ENCODE measurements at regions not wholly inside any gene's neighbourhood (a gene's known extent, or its start where the extent isn't known, plus 50 kb on each side); places are given as distances from the start of the nearest gene placed in this dataset.

GRCh38 chr6:22848121-22848520, 278.8 kb downstream of the HDGFL1 start:
- Histone ChIP-seq H4K20me1 (ENCODE audit: control insufficient read depth, extremely low read depth, insufficient read depth, low read length) (no peaks in the 10 kb centered on the region), H3K4me3 (replicated peaks in 1 of 4; ENCODE audit: control extremely low read depth in 1 of 4, insufficient read depth in 1 of 4, low read depth in 3 of 4, low read length in 4 of 4) (no peak overlapping the region), H3K27me3 (ENCODE audit: control insufficient read depth, insufficient read depth, low read length) (no peaks in the 10 kb centered on the region), H3K9ac (ENCODE audit: insufficient read depth, low read length) (no peak overlapping the region), H3K27ac (ENCODE audit: insufficient read depth, low read length) (no peak overlapping the region), H3K4me1 (ENCODE audit: control insufficient read depth, extremely low read depth, insufficient read depth, low read length) (no peaks in the 10 kb centered on the region), H3K9me3 (ENCODE audit: control insufficient read depth, insufficient read depth, low read depth, low read length) (no peaks in the 10 kb centered on the region), H3K79me2 (ENCODE audit: control insufficient read depth, insufficient read depth, low read length) (no peaks in the 10 kb centered on the region), H2AFZ (ENCODE audit: low read length) (no peak overlapping the region), H3K36me3 (ENCODE audit: control insufficient read depth, insufficient read depth, low read length) (no peaks in the 10 kb centered on the region), H3K4me2 (ENCODE audit: extremely low read depth, insufficient read depth, low read length) (no peak overlapping the region)
- no peak for DNase-seq (ENCODE audit: low read depth in 2 of 2)
- TF ChIP-seq EZH2 (IDR thresholded peaks at IDR 0.05; ENCODE audit: low read length, missing control alignments), result no peak
- TF ChIP-seq CTCF (conservative IDR thresholded peaks at IDR 0.05 in 1 of 2, IDR thresholded peaks at IDR 0.05 in 1 of 2; ENCODE audit: low read depth in 1 of 2, low read length in 2 of 2), result no peak

- H3K79me2 ChIP-seq (ENCODE audit: control insufficient read depth, insufficient read depth, low read length), result no peaks in the 10 kb centered on the region
- H2AFZ ChIP-seq (ENCODE audit: low read length), result no peak overlapping the region
- no peaks in the 10 kb centered on the region for H3K4me1 ChIP-seq (ENCODE audit: control insufficient read depth, extremely low read depth, insufficient read depth, low read length)
- no peak overlapping the region for H3K27ac ChIP-seq (ENCODE audit: insufficient read depth, low read length)
- H3K9ac ChIP-seq (ENCODE audit: insufficient read depth, low read length), result no peak overlapping the region
- no peak for DNase-seq (ENCODE audit: low read depth in 2 of 2)
- H3K27me3 ChIP-seq (ENCODE audit: control insufficient read depth, insufficient read depth, low read length), result no peaks in the 10 kb centered on the region
- no peak overlapping the region for H3K4me2 ChIP-seq (ENCODE audit: extremely low read depth, insufficient read depth, low read length)
- TF ChIP-seq EZH2 (IDR thresholded peaks at IDR 0.05; ENCODE audit: low read length, missing control alignments), result no peak
- no peak for TF ChIP-seq CTCF (conservative IDR thresholded peaks at IDR 0.05 in 1 of 2, IDR thresholded peaks at IDR 0.05 in 1 of 2; ENCODE audit: low read depth in 1 of 2, low read length in 2 of 2)
- H3K9me3 ChIP-seq (ENCODE audit: control insufficient read depth, insufficient read depth, low read depth, low read length), result no peaks in the 10 kb centered on the region
- no peak overlapping the region for H3K4me3 ChIP-seq (replicated peaks in 1 of 4; ENCODE audit: control extremely low read depth in 1 of 4, insufficient read depth in 1 of 4, low read depth in 3 of 4, low read length in 4 of 4)
- no peaks in the 10 kb centered on the region for H4K20me1 ChIP-seq (ENCODE audit: control insufficient read depth, extremely low read depth, insufficient read depth, low read length)
- H3K36me3 ChIP-seq (ENCODE audit: control insufficient read depth, insufficient read depth, low read length), result no peaks in the 10 kb centered on the region
Observed at GRCh38 chr6:22849921-22850320, 280.6 kb downstream of the HDGFL1 start.

GRCh38 chr6:22852101-22852500, 282.7 kb downstream of the HDGFL1 start:
- H3K4me1 ChIP-seq (ENCODE audit: control insufficient read depth, extremely low read depth, insufficient read depth, low read length), result no peaks in the 10 kb centered on the region
- H3K9ac ChIP-seq (ENCODE audit: insufficient read depth, low read length), result no peak overlapping the region
- no peaks in the 10 kb centered on the region for H3K9me3 ChIP-seq (ENCODE audit: control insufficient read depth, insufficient read depth, low read depth, low read length)
- DNase-seq (ENCODE audit: low read depth in 2 of 2), result no peak
- H2AFZ ChIP-seq (ENCODE audit: low read length), result no peak overlapping the region
- TF ChIP-seq EZH2 (IDR thresholded peaks at IDR 0.05; ENCODE audit: low read length, missing control alignments) (no peak), CTCF (conservative IDR thresholded peaks at IDR 0.05 in 1 of 2, IDR thresholded peaks at IDR 0.05 in 1 of 2; ENCODE audit: low read depth in 1 of 2, low read length in 2 of 2) (no peak)
- H3K4me2 ChIP-seq (ENCODE audit: extremely low read depth, insufficient read depth, low read length), result no peak overlapping the region
- no peak overlapping the region for H3K27ac ChIP-seq (ENCODE audit: insufficient read depth, low read length)
- H3K27me3 ChIP-seq (ENCODE audit: control insufficient read depth, insufficient read depth, low read length), result no peaks in the 10 kb centered on the region
- no peaks in the 10 kb centered on the region for H4K20me1 ChIP-seq (ENCODE audit: control insufficient read depth, extremely low read depth, insufficient read depth, low read length)
- H3K4me3 ChIP-seq (replicated peaks in 1 of 4; ENCODE audit: control extremely low read depth in 1 of 4, insufficient read depth in 1 of 4, low read depth in 3 of 4, low read length in 4 of 4), result no peak overlapping the region
- no peaks in the 10 kb centered on the region for H3K79me2 ChIP-seq (ENCODE audit: control insufficient read depth, insufficient read depth, low read length)
- no peaks in the 10 kb centered on the region for H3K36me3 ChIP-seq (ENCODE audit: control insufficient read depth, insufficient read depth, low read length)
